GM18519 (cell line): ENCODE measurements at regions not wholly inside any gene's neighbourhood (a gene's known extent, or its start where the extent isn't known, plus 50 kb on each side); places are given as distances from the start of the nearest gene placed in this dataset.

Experiments used
- ATAC-seq: cut with Tn5 transposase; IDR thresholded peaks from one replicate; pipeline ENCODE4 v1.9.1; 2021; ENCODE audit warnings: mild to moderate bottlenecking, moderate library complexity; ENCODE audit not compliant: unreplicated experiment, low FRiP score

DNA sequence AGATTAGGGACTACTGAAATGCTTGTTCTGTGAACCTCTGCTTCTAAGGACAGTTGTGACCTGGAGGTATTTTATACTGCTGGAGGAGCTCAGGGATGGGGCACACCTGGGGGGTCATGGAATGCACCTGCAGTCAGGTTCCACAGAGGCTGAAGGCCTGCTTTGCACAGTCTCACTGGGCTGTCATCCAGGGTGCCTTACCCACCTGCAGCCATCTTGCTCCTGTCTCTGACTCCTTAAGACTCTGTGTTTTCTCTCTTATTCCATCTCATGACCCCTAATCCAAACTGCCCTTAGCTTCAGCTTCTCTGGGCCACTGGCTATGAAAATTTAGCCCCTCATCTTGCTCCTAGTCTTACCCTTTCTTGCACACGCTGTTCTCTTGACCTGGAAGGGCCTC, 127.0 kb upstream of the SNX19 start:
- no peak for ATAC-seq

DNA sequence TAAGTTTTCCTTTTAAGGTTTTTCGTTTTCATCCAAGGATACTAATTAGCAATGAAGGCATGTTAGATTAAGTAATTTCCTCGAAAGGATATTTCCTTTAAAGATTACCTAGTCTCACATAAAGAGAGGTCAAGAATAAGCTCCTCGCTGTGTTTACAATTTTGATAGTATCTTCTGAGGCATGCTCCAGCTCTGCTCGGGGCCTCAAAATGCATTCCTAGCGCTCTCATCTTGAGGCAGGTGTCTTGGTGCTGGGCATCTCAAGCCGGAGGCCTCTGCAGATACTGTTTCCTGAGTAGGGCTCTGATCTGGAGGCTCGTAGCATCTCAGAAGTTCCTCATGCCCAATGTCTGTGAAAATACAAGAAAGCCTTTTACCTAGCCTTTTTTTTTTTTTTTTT, 128.6 kb upstream of the SNX19 start:
- no peak for ATAC-seq

DNA sequence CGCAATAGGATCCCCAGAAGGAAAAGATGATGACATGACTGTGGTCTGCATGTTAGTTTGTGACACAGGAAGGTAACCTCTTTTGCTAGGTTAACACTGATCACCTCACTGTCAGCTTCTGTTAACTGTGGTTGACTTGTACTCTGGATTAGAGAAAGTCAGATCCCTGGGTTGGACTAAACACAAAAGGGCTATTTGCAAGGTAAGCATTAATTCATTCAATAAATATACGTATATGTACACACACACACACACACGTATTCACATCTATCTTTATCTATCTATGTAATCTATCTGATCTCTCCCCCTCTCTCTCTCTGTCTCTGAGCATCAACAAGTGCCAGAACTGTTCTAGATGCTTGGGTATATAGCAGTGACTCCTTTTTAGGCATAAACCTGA, 136.1 kb upstream of the SNX19 start:
- ATAC-seq, result no peak

DNA sequence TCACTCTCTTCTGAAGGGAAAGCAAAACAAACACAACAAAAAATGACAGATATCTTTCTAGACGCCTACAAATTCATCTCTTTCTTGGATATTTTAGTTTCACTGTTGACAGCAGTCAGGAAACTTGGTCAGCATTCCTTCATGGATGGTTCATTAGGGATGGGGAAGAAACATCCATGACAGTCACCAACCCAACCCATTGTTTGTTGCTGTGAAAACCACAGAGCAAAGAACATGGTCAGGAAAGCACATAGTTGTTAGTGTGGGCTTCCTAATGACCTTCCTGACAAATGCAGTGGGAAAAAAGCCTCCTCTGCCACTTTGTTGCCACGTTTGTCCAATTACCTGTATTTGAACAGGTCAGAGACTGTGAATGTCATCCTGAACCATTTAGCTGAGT, 139.8 kb upstream of the SNX19 start:
- ATAC-seq, result no peak

DNA sequence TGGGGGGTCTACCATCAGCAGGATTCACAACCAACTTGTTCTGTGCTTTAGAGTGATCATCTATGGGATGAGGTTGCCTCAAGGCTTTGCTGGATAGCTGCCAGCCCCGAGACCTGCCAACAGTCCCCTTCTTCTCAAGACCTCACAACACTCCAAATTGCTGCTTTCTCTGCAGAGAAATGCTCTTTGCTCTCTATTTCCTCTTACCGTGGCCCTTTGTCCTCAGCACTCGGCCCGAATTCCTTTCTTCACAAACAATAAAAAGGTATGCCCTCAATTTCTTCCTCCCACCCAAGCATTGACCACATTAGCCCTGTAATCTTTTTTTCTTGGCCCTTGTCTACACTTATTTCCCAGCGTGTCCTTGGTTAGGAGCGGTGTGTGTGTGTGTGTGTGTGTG, 147.4 kb upstream of the SNX19 start:
- ATAC-seq, result no peak

DNA sequence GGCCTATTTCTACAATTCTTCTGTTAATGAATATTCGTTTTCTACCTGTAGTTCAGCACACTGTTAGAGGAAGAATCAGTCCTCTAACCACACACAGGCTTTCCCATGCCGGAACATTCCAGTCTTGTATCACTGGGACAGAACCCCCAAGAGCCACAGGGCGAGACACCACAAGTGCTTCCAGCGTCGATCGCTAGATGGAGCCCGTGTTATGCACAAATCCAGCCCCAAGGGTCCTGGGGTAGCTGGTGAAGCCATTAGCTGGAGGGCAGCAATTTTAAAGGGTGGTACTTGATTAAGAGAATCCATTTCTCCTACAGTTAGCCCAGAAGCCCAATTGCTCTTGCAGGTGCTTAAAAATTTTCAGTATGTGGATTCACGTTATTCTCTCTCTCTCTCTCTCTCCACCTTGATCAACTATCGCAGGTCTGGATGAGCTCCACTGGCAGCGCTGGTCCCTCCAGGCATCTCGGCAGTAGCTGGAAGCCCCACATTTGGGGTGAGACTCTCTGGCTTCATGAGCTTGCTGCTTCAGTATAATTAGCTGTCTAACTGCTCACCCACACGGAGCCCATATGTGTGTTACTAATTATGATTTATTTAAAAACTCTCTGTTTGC, 148.2 kb upstream of the SNX19 start:
- peak; percentile 81 for ATAC-seq

DNA sequence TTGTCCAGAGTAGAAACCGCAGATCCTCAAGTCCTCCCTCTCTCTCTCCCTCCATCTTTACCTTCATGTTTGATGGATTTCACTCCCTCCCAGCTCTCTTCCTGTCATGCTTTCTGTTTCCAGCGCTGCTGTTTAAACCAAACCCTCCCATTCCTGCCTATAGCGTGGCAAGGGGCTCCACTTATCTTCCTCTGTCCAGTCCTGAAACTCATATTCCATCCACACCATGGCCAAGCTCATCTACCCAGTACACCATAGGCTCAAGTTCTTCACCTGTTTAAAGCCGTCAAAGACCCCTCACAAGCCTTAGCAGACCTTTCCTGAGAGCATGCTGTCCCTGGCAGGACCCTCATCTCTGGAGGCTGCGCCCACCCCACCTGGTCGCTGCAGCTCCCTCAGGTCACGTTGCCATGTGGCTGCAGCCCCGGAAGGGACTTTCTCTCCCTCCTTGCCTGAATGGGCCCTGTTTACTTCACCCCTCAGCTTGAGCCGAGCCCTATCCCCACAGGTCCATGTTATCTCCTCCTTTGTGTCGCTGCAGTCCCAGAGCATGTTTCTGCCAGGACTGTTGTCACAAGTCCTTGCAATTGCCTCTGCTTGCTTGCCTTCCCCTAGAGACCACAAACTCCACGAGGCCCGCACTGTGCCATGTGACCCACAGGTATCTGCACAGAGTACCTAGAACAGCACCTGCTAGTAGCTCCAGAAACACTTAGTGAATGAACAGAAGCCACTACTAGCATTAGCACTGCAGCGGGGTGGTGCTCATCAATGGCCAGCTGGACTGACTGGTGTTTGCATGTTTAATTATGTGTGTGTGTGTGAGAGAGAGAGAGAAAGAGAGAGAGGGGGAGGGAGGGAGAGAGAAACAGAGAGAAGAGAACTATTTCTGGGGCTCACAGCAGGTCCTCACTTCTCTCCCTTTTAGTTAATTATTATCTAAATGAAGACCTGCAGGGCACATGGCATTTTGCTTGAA, 149.4 kb upstream of the SNX19 start:
- ATAC-seq, result no peak

DNA sequence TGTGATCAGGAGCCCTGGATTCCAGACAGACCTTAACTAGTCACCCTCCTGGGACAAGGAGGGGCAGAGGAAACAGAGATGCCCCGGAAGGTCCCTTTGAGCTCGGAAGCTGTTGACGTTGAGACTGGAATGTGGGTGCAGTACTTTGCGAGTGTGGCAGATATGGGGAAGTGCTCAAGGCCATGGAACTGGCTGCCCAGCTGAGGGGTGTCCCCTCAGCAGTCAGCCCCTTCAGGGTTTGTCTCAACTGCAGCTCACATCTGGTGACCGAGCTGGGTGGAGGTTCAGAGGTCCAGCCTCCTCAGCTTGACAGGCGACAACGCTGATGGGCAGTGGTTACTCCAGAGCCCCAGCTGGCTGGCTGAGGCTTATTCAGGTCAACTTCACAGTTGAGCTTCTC, 150.3 kb upstream of the SNX19 start:
- no peak for ATAC-seq

DNA sequence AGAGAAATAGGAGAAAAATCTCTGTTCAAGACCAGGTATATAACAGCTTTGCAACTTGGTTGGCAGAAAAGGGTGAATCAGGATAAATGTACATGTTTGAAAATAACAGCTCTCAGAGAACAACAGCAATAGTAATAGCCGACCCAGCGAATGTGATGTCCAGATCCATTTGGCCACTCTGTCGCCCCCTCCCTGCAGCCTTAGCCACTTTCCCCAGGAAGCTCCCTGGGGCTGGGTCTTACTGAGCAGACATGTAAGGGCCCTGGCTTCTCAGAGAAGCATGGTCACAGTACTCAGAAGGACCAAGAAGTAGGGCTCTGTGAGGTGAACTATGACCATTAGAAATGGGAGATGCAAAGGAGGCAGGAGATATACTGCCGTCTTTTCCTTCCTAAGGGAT, 154.1 kb upstream of the SNX19 start:
- ATAC-seq, result no peak

DNA sequence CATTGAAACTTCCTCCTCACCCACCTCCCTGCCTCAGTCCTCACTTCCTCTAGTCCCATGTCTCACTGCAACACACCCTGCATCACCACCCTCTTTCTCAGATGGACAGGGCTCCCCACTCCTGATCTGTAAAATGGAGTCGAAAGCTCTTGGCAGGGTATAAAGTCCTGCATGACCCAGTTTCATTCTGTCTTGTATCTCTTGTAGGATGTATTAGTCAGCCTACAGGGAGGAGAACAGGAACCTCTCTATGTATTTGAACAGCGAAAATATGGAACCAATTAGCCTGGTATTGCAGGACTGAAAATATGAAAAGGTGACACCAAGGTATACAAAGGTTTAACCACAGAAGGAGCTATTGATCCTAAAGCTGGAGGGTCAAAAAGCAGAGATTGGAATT, 156.9 kb upstream of the SNX19 start:
- no peak for ATAC-seq

DNA sequence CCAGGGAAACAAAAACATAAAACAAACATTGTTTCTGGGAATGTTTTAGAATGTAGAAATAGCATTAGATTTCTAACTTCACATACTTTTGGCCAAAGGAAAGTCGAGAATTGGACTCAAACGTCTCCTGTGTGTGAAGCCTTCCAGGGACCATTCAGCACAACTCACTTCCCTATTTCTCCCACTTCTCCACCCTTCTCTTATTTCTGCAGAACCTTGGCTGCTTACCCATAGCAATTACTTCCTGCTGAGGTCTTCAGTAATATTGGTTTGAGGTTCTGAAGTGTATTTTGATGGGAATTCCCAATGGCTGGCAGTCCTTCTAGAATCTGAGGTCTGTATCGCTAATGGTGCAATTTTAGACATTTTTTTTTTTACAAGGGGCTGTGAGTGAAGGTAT, 158.3 kb upstream of the SNX19 start:
- ATAC-seq, result no peak

DNA sequence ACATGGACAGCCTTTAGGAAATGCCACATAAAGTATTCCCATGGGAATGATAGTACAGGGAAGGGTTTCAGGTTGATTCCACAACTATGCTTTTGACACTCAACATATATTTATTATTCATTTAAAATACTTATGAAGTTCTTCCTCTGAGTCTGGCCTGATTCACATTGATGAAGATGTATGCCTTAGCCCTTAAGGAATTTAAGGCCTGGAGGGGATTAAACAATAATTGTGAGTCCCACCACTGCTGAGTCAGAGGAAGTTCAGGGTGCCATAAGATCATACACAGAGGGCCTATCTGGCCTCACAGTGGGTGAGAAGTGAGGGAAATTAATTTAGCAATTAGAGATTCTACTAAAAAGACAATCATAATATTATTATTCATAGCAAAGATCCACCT, 161.1 kb upstream of the SNX19 start:
- no peak for ATAC-seq

DNA sequence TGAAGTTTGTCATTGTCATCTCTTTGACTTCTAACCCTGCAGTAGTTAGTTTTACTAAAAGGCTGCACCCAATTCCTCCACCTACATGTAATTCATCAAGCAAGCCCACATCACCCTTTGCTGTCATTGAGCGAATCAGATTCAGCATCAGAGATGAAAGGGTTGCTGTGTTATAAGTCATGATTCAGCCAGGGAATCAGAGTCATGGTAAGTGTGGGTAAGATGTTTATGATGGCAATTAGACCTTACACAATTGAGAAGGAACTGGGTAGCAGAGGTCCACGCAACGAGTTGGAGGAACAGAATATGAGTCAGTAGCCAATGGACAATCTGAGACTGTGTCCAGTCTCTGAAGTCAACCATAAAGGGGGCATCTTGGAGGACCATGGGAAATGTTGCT, 162.8 kb upstream of the SNX19 start:
- no peak for ATAC-seq

DNA sequence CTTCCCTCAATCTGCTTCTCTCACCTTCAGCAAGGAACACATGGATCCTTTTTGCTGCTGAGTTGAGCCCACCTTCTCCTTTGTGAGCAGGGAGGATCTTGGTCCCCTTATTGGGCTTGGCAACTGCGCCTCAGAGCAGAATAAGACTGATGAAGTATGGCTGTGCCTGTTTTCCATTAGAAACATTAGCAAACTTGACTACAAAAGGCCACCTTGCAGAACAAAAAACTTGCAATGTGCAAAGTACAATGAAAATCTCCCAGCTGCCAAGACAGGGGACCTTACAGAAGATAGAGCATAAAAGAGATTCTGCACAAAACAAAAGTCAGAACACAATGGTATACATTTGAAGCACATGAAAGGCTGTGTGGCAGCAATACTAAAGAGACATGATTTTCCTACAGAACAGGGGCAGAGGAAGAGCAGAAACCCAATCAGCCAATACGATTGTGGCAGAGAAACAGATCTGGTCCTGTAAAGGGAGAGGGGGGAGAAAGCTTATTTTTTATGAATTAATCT, 173.5 kb upstream of the SNX19 start:
- no peak for ATAC-seq

DNA sequence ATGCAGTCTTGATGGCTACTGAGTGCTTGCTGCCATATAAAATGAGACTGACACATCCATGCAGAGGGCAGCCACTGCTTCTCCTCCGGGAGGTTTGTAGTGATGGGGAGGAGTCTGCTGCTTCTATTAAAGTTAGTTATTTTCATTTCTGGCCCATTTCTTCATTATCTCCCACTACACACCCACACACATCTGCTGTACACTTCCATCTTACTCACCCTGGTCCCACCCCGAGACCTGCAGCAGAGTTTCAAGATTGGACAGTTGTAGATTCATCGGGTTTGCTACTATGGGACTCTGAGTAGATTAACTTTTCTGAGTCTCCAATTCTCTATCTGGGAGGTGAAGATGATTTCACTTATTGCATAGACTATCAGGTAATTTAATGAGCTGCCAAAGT, 176.2 kb upstream of the SNX19 start:
- ATAC-seq, result no peak

DNA sequence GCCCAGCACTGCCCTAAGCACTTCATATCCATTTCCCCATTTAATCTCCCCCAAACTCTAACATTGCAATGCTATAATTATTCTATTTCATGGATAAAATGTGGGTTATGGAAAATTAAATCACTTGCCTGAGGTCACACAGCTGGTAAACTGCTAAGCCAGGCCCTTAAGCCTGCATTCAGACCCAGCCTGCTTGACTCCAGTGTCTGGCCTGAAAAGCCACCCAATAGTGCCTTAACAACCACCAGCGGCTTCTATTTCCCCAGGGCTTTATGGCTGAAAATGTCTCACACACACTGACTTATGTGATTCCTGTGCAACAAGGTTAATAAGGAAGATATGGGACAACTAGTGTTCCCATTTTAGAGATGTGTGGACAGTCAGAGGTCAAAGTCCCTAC, 178.5 kb upstream of the SNX19 start:
- ATAC-seq, result no peak

DNA sequence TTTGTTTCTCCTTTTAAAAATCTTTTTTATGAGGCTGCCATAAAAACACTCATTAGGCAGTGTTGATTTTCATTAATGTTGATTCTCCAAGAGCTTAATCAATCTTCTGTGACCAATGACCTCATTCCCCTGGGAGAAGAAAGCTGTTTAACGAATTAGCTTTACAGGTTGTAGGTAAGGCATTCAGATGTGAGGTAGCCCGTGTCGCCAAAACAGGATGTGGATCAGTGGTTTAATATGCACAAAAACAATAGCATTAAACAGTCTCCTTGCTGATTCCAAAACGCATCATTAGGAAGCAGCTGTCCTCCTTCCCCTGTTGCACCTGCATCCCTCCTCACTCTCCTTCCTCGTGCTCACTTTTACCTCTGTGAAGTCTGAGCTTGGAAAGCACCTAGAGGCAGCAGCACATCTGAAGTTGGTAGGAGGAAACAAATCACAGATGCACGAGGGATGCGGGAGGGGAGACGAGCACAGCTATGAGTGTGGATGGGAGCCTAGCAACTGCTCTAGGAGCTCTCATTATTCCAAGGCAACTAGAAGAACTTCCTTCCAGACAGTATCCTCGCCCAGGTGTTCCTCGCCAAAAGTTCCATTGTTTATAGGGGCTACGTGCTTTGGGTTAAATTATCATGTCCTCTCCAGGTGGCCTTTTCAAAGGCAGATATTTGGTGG, 179.4 kb upstream of the SNX19 start:
- no peak for ATAC-seq

DNA sequence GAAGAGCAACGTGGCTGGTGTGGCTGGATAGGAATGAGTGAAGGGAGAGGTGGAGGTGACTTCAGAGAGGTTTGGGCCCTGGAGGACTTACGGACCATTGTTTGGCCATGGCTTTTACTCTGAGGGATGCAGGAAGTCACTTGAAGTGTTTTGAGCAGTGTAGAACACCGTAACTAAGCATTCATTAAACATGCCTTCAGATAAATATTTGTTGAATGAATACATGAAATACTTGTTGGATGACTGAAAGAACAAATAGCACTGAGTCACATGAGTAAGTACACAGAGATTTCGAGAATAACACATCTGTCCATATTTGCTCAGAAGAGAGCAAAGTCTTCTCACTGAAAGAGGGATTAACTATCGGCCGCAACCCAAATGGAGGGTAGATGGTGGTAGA, 182.7 kb upstream of the SNX19 start:
- ATAC-seq, result no peak

DNA sequence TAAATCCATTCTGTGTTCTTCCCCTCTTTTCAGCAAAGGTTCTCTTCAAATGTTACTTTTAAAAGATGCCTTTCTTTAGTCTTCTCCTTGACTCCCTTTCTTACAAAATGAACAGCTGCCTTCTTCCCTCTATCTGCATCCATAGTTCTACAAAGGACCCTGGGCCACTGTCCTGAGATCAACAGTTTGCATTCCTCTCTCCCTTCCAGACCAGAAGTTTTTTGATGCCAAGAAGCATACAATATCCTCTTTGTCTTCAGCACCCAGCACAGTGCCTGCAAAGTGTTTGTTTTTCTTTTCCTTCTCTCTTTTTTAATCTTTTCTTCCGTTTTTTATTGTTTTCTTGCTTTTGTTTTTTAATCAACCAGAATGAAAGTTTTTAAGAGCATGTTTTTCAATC, 183.5 kb upstream of the SNX19 start:
- no peak for ATAC-seq

DNA sequence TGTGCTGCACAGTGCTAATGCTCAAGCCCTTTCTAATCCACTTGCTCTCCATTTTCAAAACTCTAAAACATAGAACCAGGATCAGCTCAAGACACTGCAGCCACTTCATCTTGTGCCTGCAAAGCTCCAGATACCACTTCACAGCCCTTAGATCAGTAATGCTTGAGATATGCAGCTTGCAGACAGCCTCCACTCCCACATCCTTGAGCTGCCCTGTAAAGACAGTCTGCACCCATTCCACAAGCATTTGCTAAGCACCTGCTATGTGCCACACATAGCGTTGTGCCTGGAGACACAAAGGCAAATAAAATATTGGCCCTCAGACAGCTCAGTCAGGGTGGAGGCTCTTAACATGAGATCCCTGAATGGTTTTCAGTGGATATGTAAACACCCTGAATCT, 192.5 kb upstream of the SNX19 start:
- ATAC-seq, result no peak

DNA sequence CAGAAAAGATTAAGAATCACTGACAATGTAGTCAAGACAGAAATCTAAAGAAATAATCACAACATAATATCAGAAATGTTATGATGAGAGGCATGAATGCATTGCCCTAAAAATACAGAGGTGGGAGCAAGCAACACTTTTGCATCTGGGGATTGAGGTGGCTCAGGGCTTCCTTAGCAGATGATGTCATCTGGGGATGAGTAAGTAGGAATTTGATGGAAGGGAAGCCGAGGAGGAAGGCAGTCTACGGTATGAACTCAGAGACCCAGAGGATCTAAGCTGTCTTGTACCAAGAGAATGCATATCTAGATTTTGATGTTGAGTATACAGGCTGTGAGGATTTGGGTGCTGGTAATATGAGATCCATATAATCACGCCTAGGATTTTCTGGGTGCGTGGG, 193.0 kb upstream of the SNX19 start:
- no peak for ATAC-seq
